ENCODE measurements at regions not wholly inside any gene's neighbourhood (a gene's known extent, or its start where the extent isn't known, plus 50 kb on each side); places are given as distances from the start of the nearest gene placed in this dataset.

- Histone ChIP-seq H3K36me3 (ENCODE audit: control insufficient read depth in 2 of 2, insufficient read depth in 2 of 2, low read length in 1 of 2) (no peaks in the 10 kb centered on the region), H3K4me1 (ENCODE audit: control insufficient read depth in 2 of 2, insufficient read depth in 2 of 2, low read length in 1 of 2) (no peaks in the 10 kb centered on the region), H3K9me3 (ENCODE audit: control insufficient read depth in 2 of 2, insufficient read depth in 1 of 2, low read depth in 1 of 2, low read length in 1 of 2) (no peaks in the 10 kb centered on the region), H3K4me3 (ENCODE audit: low read depth in 1 of 2, low read length in 2 of 2) (no peak overlapping the region), H3K27ac (ENCODE audit: low read depth in 2 of 2, low read length in 1 of 2) (no peak overlapping the region), H3K27me3 (ENCODE audit: control insufficient read depth in 1 of 2, insufficient read depth in 2 of 2, low read length in 2 of 2) (peaks cover 0 to 2% of the 10 kb centered on the region in 2 donors)
- WGBS, 2 donors: 79 to 80% methylated on average over 6 of the region's 6 CpGs
Observed at GRCh38 chr10:35928748-35929147, 286.7 kb upstream of the FZD8 start.

GRCh38 chr10:35927990-35928488, 285.9 kb upstream of the FZD8 start:
- 77 to 87% methylated on average over 9 of the region's 9 CpGs for WGBS, 2 donors

GRCh38 chr10:35927341-35927740, 285.2 kb upstream of the FZD8 start:
- Histone ChIP-seq H3K27me3 (ENCODE audit: control insufficient read depth in 1 of 2, insufficient read depth in 2 of 2, low read length in 2 of 2) (peaks cover 0 to 2% of the 10 kb centered on the region in 2 donors), H3K27ac (ENCODE audit: low read depth in 2 of 2, low read length in 1 of 2) (no peak overlapping the region), H3K36me3 (ENCODE audit: control insufficient read depth in 2 of 2, insufficient read depth in 2 of 2, low read length in 1 of 2) (no peaks in the 10 kb centered on the region), H3K4me3 (ENCODE audit: low read depth in 1 of 2, low read length in 2 of 2) (no peak overlapping the region), H3K9me3 (ENCODE audit: control insufficient read depth in 2 of 2, insufficient read depth in 1 of 2, low read depth in 1 of 2, low read length in 1 of 2) (no peaks in the 10 kb centered on the region), H3K4me1 (ENCODE audit: control insufficient read depth in 2 of 2, insufficient read depth in 2 of 2, low read length in 1 of 2) (no peaks in the 10 kb centered on the region)
- 48 to 74% methylated on average over 7 of the region's 7 CpGs for WGBS, 2 donors

More at GRCh38 chr10:35927990-35928488, 285.9 kb upstream of the FZD8 start:
- Histone ChIP-seq H3K4me3 (ENCODE audit: low read depth in 1 of 2, low read length in 2 of 2) (no peak overlapping the region), H3K27me3 (ENCODE audit: control insufficient read depth in 1 of 2, insufficient read depth in 2 of 2, low read length in 2 of 2) (peaks cover 0 to 2% of the 10 kb centered on the region in 2 donors), H3K27ac (ENCODE audit: low read depth in 2 of 2, low read length in 1 of 2) (no peak overlapping the region), H3K36me3 (ENCODE audit: control insufficient read depth in 2 of 2, insufficient read depth in 2 of 2, low read length in 1 of 2) (no peaks in the 10 kb centered on the region), H3K4me1 (ENCODE audit: control insufficient read depth in 2 of 2, insufficient read depth in 2 of 2, low read length in 1 of 2) (no peaks in the 10 kb centered on the region), H3K9me3 (ENCODE audit: control insufficient read depth in 2 of 2, insufficient read depth in 1 of 2, low read depth in 1 of 2, low read length in 1 of 2) (no peaks in the 10 kb centered on the region)

DNA sequence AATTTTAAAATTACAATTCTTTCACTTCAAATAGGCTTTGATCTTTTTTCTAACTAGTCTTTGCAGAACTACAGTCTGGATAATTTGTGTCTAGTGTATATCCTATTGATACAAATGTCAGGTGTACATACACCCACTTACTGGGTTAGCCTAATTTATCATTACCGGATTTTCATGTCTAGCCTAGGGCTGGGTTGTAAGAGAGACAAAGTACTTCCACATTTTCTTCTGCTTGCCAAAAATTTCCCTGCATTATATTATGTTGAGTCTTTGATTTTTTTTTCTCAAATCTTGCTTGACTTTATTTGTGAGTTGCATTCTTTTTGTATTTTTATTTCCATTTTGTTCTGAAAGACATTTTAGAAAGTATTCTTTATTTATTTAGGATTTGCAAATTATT, 284.8 kb upstream of the FZD8 start:
- Histone ChIP-seq H3K36me3 (ENCODE audit: control insufficient read depth in 2 of 2, insufficient read depth in 2 of 2, low read length in 1 of 2) (no peaks in the 10 kb centered on the region), H3K4me1 (ENCODE audit: control insufficient read depth in 2 of 2, insufficient read depth in 2 of 2, low read length in 1 of 2) (no peaks in the 10 kb centered on the region), H3K9me3 (ENCODE audit: control insufficient read depth in 2 of 2, insufficient read depth in 1 of 2, low read depth in 1 of 2, low read length in 1 of 2) (no peaks in the 10 kb centered on the region), H3K27me3 (ENCODE audit: control insufficient read depth in 1 of 2, insufficient read depth in 2 of 2, low read length in 2 of 2) (peaks cover 0 to 2% of the 10 kb centered on the region in 2 donors), H3K4me3 (ENCODE audit: low read depth in 1 of 2, low read length in 2 of 2) (no peak overlapping the region), H3K27ac (ENCODE audit: low read depth in 2 of 2, low read length in 1 of 2) (no peak overlapping the region)
- 40 to 48% methylated on average over 1 of the region's 1 CpG for WGBS, 2 donors

- no peak overlapping the region for H3K27ac ChIP-seq (ENCODE audit: low read depth in 2 of 2, low read length in 1 of 2)
- whole genome bisulfite sequencing, 2 donors: 67 to 70% methylated on average over 1 of the region's 1 CpG
- H3K4me1 ChIP-seq (ENCODE audit: control insufficient read depth in 2 of 2, insufficient read depth in 2 of 2, low read length in 1 of 2): no peaks in the 10 kb centered on the region
Observed at GRCh38 chr10:35925493-35925892, 283.4 kb upstream of the FZD8 start.

GRCh38 chr10:35924759-35925158, 282.7 kb upstream of the FZD8 start:
- no peaks in the 10 kb centered on the region for H3K4me1 ChIP-seq (ENCODE audit: control insufficient read depth in 2 of 2, insufficient read depth in 2 of 2, low read length in 1 of 2)
- no peaks in the 10 kb centered on the region for H3K27me3 ChIP-seq (ENCODE audit: control insufficient read depth in 1 of 2, insufficient read depth in 2 of 2, low read length in 2 of 2)
- H3K4me3 ChIP-seq (ENCODE audit: low read depth in 1 of 2, low read length in 2 of 2): no peak overlapping the region
- no peak overlapping the region for H3K27ac ChIP-seq (ENCODE audit: low read depth in 2 of 2, low read length in 1 of 2)
- no peaks in the 10 kb centered on the region for H3K9me3 ChIP-seq (ENCODE audit: control insufficient read depth in 2 of 2, insufficient read depth in 1 of 2, low read depth in 1 of 2, low read length in 1 of 2)
- WGBS, 2 donors: 69 to 80% methylated on average over 1 of the region's 1 CpG
- H3K36me3 ChIP-seq (ENCODE audit: control insufficient read depth in 2 of 2, insufficient read depth in 2 of 2, low read length in 1 of 2): no peaks in the 10 kb centered on the region

More at GRCh38 chr10:35925493-35925892, 283.4 kb upstream of the FZD8 start:
- Histone ChIP-seq H3K36me3 (ENCODE audit: control insufficient read depth in 2 of 2, insufficient read depth in 2 of 2, low read length in 1 of 2) (no peaks in the 10 kb centered on the region), H3K4me3 (ENCODE audit: low read depth in 1 of 2, low read length in 2 of 2) (no peak overlapping the region), H3K27me3 (ENCODE audit: control insufficient read depth in 1 of 2, insufficient read depth in 2 of 2, low read length in 2 of 2) (no peaks in the 10 kb centered on the region), H3K9me3 (ENCODE audit: control insufficient read depth in 2 of 2, insufficient read depth in 1 of 2, low read depth in 1 of 2, low read length in 1 of 2) (no peaks in the 10 kb centered on the region)

GRCh38 chr10:35922876-35923600, 280.9 kb upstream of the FZD8 start:
- Histone ChIP-seq H3K27me3 (ENCODE audit: control insufficient read depth in 1 of 2, insufficient read depth in 2 of 2, low read length in 2 of 2) (no peaks in the 10 kb centered on the region), H3K36me3 (ENCODE audit: control insufficient read depth in 2 of 2, insufficient read depth in 2 of 2, low read length in 1 of 2) (no peaks in the 10 kb centered on the region), H3K27ac (ENCODE audit: low read depth in 2 of 2, low read length in 1 of 2) (no peak overlapping the region), H3K4me1 (ENCODE audit: control insufficient read depth in 2 of 2, insufficient read depth in 2 of 2, low read length in 1 of 2) (no peaks in the 10 kb centered on the region), H3K9me3 (ENCODE audit: control insufficient read depth in 2 of 2, insufficient read depth in 1 of 2, low read depth in 1 of 2, low read length in 1 of 2) (no peaks in the 10 kb centered on the region), H3K4me3 (ENCODE audit: low read depth in 1 of 2, low read length in 2 of 2) (no peak overlapping the region)
- WGBS, 2 donors: 91 to 92% methylated on average over 4 of the region's 4 CpGs

DNA sequence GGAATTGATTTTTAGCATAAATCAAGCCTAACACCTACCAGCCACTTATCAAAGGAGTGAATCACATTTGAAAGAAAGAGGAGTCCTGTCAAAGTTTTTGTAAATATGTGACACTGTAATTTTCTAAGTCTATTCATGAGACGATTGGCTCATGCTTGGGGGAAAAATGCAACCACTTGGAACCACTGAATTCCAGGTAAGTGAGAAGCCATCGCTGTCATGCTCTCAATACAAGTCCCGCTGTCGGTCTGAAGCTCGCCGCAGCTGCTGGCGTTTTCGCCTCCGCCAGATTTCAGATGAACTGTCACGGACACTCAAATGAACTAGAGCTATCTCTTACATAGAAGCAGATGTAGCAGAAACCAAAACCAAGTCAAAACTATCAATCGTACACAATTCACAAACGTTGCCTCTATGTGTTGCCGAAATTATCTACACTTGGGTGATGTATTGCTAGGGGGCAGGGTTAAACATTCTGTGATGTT, 279.8 kb upstream of the FZD8 start:
- no peak overlapping the region for H3K4me3 ChIP-seq (ENCODE audit: low read depth in 1 of 2, low read length in 2 of 2)
- no peak overlapping the region for H3K27ac ChIP-seq (ENCODE audit: low read depth in 2 of 2, low read length in 1 of 2)
- no peaks in the 10 kb centered on the region for H3K9me3 ChIP-seq (ENCODE audit: control insufficient read depth in 2 of 2, insufficient read depth in 1 of 2, low read depth in 1 of 2, low read length in 1 of 2)
- no peaks in the 10 kb centered on the region for H3K36me3 ChIP-seq (ENCODE audit: control insufficient read depth in 2 of 2, insufficient read depth in 2 of 2, low read length in 1 of 2)
- WGBS, 2 donors: 84 to 92% methylated on average over 13 of the region's 13 CpGs
- no peaks in the 10 kb centered on the region for H3K4me1 ChIP-seq (ENCODE audit: control insufficient read depth in 2 of 2, insufficient read depth in 2 of 2, low read length in 1 of 2)
- no peaks in the 10 kb centered on the region for H3K27me3 ChIP-seq (ENCODE audit: control insufficient read depth in 1 of 2, insufficient read depth in 2 of 2, low read length in 2 of 2)

GRCh38 chr10:35916791-35917190, 274.7 kb upstream of the FZD8 start:
- Histone ChIP-seq H3K27me3 (ENCODE audit: control insufficient read depth in 1 of 2, insufficient read depth in 2 of 2, low read length in 2 of 2) (no peaks in the 10 kb centered on the region), H3K9me3 (ENCODE audit: control insufficient read depth in 2 of 2, insufficient read depth in 1 of 2, low read depth in 1 of 2, low read length in 1 of 2) (no peaks in the 10 kb centered on the region), H3K4me1 (ENCODE audit: control insufficient read depth in 2 of 2, insufficient read depth in 2 of 2, low read length in 1 of 2) (no peaks in the 10 kb centered on the region), H3K4me3 (ENCODE audit: low read depth in 1 of 2, low read length in 2 of 2) (no peak overlapping the region), H3K27ac (ENCODE audit: low read depth in 2 of 2, low read length in 1 of 2) (no peak overlapping the region), H3K36me3 (ENCODE audit: control insufficient read depth in 2 of 2, insufficient read depth in 2 of 2, low read length in 1 of 2) (no peaks in the 10 kb centered on the region)
- 83 to 92% methylated on average over 4 of the region's 4 CpGs for WGBS, 2 donors

DNA sequence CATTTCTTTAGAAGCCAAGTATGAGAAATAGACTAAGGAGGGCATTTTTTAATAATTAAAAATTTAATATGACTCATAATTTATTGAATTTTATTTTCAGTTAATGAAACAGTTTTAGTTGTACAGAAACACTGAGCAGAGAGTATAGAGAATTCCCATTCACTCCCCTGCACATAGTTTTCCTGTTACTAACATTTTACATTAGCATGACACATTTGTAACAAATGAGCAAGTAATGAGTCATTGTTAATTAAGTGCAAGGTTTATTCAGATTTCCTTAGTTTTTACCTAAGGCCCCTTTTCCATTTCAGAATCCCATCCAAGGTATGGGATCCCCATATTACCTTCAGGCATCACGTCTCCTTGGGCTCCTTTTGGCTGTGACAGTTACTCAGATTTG, 271.5 kb upstream of the FZD8 start:
- H3K36me3 ChIP-seq (ENCODE audit: control insufficient read depth in 2 of 2, insufficient read depth in 2 of 2, low read length in 1 of 2): no peaks in the 10 kb centered on the region
- no peak overlapping the region for H3K4me3 ChIP-seq (ENCODE audit: low read depth in 1 of 2, low read length in 2 of 2)
- H3K27me3 ChIP-seq (ENCODE audit: control insufficient read depth in 1 of 2, insufficient read depth in 2 of 2, low read length in 2 of 2): no peaks in the 10 kb centered on the region
- H3K27ac ChIP-seq (ENCODE audit: low read depth in 2 of 2, low read length in 1 of 2): no peak overlapping the region
- no peaks in the 10 kb centered on the region for H3K9me3 ChIP-seq (ENCODE audit: control insufficient read depth in 2 of 2, insufficient read depth in 1 of 2, low read depth in 1 of 2, low read length in 1 of 2)
- H3K4me1 ChIP-seq (ENCODE audit: control insufficient read depth in 2 of 2, insufficient read depth in 2 of 2, low read length in 1 of 2): no peaks in the 10 kb centered on the region
- WGBS, 2 donors: 53 to 70% methylated on average over 1 of the region's 1 CpG
